Brain microvascular endothelial cell (primary cell): ENCODE measurements at regions not wholly inside any gene's neighbourhood (a gene's known extent, or its start where the extent isn't known, plus 50 kb on each side); places are given as distances from the start of the nearest gene placed in this dataset.

Experiments used
- DNase-seq: peaks from one replicate; pipeline ENCODE4 v3.0.0-alpha.2; 2020
- H3K27ac ChIP-seq: fragments of 250-450 bp; sonication (Bioruptor Pico); 2 replicates; pipeline ENCODE4 v1.5.1; 2020; ENCODE audit warnings: mild to moderate bottlenecking, moderate library complexity
- H3K27me3 ChIP-seq: fragments of 250-450 bp; sonication (Bioruptor Pico); replicated peaks from 2 replicates; pipeline ENCODE4 v1.5.1; 2020; ENCODE audit warnings: mild to moderate bottlenecking
- H3K36me3 ChIP-seq: fragments of 250-450 bp; sonication (Bioruptor Pico); replicated peaks from 2 replicates; pipeline ENCODE4 v1.5.1; 2020; ENCODE audit warnings: mild to moderate bottlenecking
- H3K4me3 ChIP-seq: 2 replicates; pipeline ENCODE4 v1.5.1; 2011; ENCODE audit warnings: low read depth, mild to moderate bottlenecking, control low read depth, low read length, moderate library complexity
- CTCF ChIP-seq: IDR thresholded peaks from 2 replicates; pipeline ENCODE4 v1.5.1; 2011; ENCODE audit warnings: low read depth, mild to moderate bottlenecking, moderate library complexity, low read length, control low read depth, inconsistent platforms; ENCODE audit errors: missing control alignments
- in situ Hi-C: cut with HindIII; loops from 2 replicates; pipeline ENCODE4 v1.10.0; 2017; ENCODE audit warnings: low sequenced_read_pairs, low pct_ligation_motif_present

GRCh38 chr17:13230350-13231264 lies 212.8 kb upstream of the ELAC2 start:
- no peak for TF ChIP-seq CTCF
- no peak overlapping the region for H3K27ac ChIP-seq
- H3K4me3 ChIP-seq, result no peak overlapping the region
- no peaks in the 10 kb centered on the region for H3K36me3 ChIP-seq
- H3K27me3 ChIP-seq, result no peaks in the 10 kb centered on the region
- in situ Hi-C loops, result no loop called here
- no peak for DNase-seq

GRCh38 chr17:13228225-13228624 lies 210.4 kb upstream of the ELAC2 start:
- no peak for TF ChIP-seq CTCF
- Histone ChIP-seq H3K36me3 (no peaks in the 10 kb centered on the region), H3K27me3 (no peaks in the 10 kb centered on the region), H3K4me3 (no peak overlapping the region), H3K27ac (no peak overlapping the region)
- no peak for DNase-seq
- in situ Hi-C loops, result no loop called here

GRCh38 chr17:13222975-13223374 lies 205.1 kb upstream of the ELAC2 start:
- no peak overlapping the region for H3K4me3 ChIP-seq
- H3K27ac ChIP-seq, result no peak overlapping the region
- no peaks in the 10 kb centered on the region for H3K27me3 ChIP-seq
- in situ Hi-C loops, result no loop called here
- no peaks in the 10 kb centered on the region for H3K36me3 ChIP-seq
- TF ChIP-seq CTCF, result no peak
- DNase-seq, result no peak

- Histone ChIP-seq H3K27ac (no peak overlapping the region), H3K27me3 (no peaks in the 10 kb centered on the region), H3K4me3 (no peak overlapping the region), H3K36me3 (no peaks in the 10 kb centered on the region)
- no peak for DNase-seq
- no peak for TF ChIP-seq CTCF
- in situ Hi-C loops, result no loop called here
These were observed 195.0 kb upstream of the ELAC2 start for GRCh38 chr17:13212860-13213259.

- DNase-seq, result no peak
- Histone ChIP-seq H3K27ac (no peak overlapping the region), H3K36me3 (no peaks in the 10 kb centered on the region), H3K27me3 (no peaks in the 10 kb centered on the region), H3K4me3 (no peak overlapping the region)
- TF ChIP-seq CTCF, result no peak
- in situ Hi-C loops, result no loop called here
These were observed 191.3 kb upstream of the ELAC2 start for GRCh38 chr17:13209081-13209480.
